ENCODE measurements at regions not wholly inside any gene's neighbourhood (a gene's known extent, or its start where the extent isn't known, plus 50 kb on each side); places are given as distances from the start of the nearest gene placed in this dataset.

DNA sequence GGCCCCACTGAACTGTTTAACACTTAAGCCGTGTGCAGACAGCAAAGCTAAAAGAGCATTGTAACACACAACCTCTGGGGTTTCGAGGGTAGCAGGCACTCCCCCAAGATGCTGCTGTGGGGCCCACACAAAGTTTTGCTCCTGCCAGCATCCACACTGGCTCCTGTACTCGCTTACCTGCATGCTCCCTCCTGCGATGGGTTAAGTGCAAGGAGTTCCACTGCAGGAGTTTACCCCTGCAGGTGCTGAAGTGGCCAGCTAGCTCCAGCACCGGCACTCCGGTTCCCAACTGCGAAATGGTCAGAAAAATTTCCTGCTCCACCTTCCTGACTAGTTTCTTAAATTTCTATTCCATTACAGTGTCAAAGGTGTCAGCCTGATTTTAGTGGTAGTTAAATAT lies 443.5 kb downstream of the PCDH10 start:
- TF ChIP-seq, protein P1, sequence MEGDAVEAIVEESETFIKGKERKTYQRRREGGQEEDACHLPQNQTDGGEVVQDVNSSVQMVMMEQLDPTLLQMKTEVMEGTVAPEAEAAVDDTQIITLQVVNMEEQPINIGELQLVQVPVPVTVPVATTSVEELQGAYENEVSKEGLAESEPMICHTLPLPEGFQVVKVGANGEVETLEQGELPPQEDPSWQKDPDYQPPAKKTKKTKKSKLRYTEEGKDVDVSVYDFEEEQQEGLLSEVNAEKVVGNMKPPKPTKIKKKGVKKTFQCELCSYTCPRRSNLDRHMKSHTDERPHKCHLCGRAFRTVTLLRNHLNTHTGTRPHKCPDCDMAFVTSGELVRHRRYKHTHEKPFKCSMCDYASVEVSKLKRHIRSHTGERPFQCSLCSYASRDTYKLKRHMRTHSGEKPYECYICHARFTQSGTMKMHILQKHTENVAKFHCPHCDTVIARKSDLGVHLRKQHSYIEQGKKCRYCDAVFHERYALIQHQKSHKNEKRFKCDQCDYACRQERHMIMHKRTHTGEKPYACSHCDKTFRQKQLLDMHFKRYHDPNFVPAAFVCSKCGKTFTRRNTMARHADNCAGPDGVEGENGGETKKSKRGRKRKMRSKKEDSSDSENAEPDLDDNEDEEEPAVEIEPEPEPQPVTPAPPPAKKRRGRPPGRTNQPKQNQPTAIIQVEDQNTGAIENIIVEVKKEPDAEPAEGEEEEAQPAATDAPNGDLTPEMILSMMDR (conservative IDR thresholded peaks at IDR 0.05), result no peak
- TF ChIP-seq ZFX (IDR thresholded peaks at IDR 0.05), result no peak
